Neuronal stem cell (in vitro differentiated cells): ENCODE measurements at regions not wholly inside any gene's neighbourhood (a gene's known extent, or its start where the extent isn't known, plus 50 kb on each side); places are given as distances from the start of the nearest gene placed in this dataset.

Source experiments
- DNase-seq: peaks from one replicate; pipeline ENCODE4 v3.0.0-alpha.2; 2013; ENCODE audit warnings: low spot score
- H2AFZ ChIP-seq: one replicate; pipeline ENCODE4 v1.6.1; 2013; ENCODE audit warnings: mild to moderate bottlenecking, low read length, inconsistent platforms
- H2AK5ac ChIP-seq: 2 replicates; pipeline ENCODE4 v1.6.1; 2013; ENCODE audit warnings: low read depth, mild to moderate bottlenecking, inconsistent platforms, low read length, moderate library complexity, mixed read lengths
- H2BK120ac ChIP-seq: 2 replicates; pipeline ENCODE4 v1.6.1; 2013; ENCODE audit warnings: low read depth, mild to moderate bottlenecking, inconsistent platforms, low read length, moderate library complexity, mixed read lengths
- H2BK12ac ChIP-seq: one replicate; pipeline ENCODE4 v1.6.1; 2013; ENCODE audit warnings: low read length, inconsistent platforms
- H2BK15ac ChIP-seq: 2 replicates; pipeline ENCODE4 v1.6.1; 2013; ENCODE audit warnings: mild to moderate bottlenecking, low read length, inconsistent platforms, mixed read lengths
- H2BK5ac ChIP-seq: one replicate; pipeline ENCODE4 v1.6.1; 2013; ENCODE audit warnings: inconsistent platforms, mild to moderate bottlenecking, low read length, moderate library complexity
- H3K14ac ChIP-seq: one replicate; pipeline ENCODE4 v1.6.1; 2013; ENCODE audit warnings: low read length, inconsistent platforms
- H3K18ac ChIP-seq: 2 replicates; pipeline ENCODE4 v1.6.1; 2013; ENCODE audit warnings: low read length, inconsistent platforms
- H3K23ac ChIP-seq: 2 replicates; pipeline ENCODE4 v1.6.1; 2013; ENCODE audit warnings: low read depth, mild to moderate bottlenecking, mixed read lengths, low read length, inconsistent platforms; ENCODE audit not compliant: poor library complexity
- H3K27ac ChIP-seq: replicated peaks from 3 replicates; pipeline ENCODE4 v1.5.1; 2013; ENCODE audit warnings: low read length, inconsistent platforms
- H3K27me3 ChIP-seq, 3 experiments: 2 replicates each; pipeline ENCODE4 v1.6.1; 2013; ENCODE audit warnings: low read length in 3 of 3, mild to moderate bottlenecking in 2 of 3, inconsistent platforms in 1 of 3, low read depth in 1 of 3, mixed read lengths in 1 of 3, moderate library complexity in 1 of 3; ENCODE audit not compliant: control insufficient read depth in 3 of 3, insufficient read depth in 3 of 3
- H3K36me3 ChIP-seq, 2 donors: replicated peaks in 1 of 2; 2 replicates each; pipeline ENCODE4 v1.6.1; 2013; ENCODE audit warnings: low read length in 2 of 2; ENCODE audit not compliant: control insufficient read depth in 2 of 2, insufficient read depth in 2 of 2
- H3K4ac ChIP-seq: 2 replicates; pipeline ENCODE4 v1.6.1; 2013; ENCODE audit warnings: inconsistent platforms, mild to moderate bottlenecking, low read length, moderate library complexity
- H3K4me1 ChIP-seq, 2 donors: 1 replicate in 1 of 2; 2 replicates in 1 of 2; pipeline ENCODE4 v1.6.1; 2013; ENCODE audit warnings: low read length in 2 of 2, low read depth in 1 of 2; ENCODE audit not compliant: control insufficient read depth in 2 of 2, insufficient read depth in 1 of 2
- H3K4me2 ChIP-seq: one replicate; pipeline ENCODE4 v1.6.1; 2013; ENCODE audit warnings: mild to moderate bottlenecking, low read length, inconsistent platforms; ENCODE audit not compliant: insufficient read depth, poor library complexity, severe bottlenecking
- H3K4me3 ChIP-seq, 2 donors: 2 replicates each; pipeline ENCODE4 v1.5.1; 2013; ENCODE audit warnings: low read length in 2 of 2, mild to moderate bottlenecking in 2 of 2, inconsistent platforms in 1 of 2, moderate library complexity in 1 of 2
- H3K79me1 ChIP-seq: one replicate; pipeline ENCODE4 v1.6.1; 2013; ENCODE audit warnings: low read depth, mild to moderate bottlenecking, inconsistent platforms, low read length, moderate library complexity
- H3K9ac ChIP-seq: one replicate; pipeline ENCODE4 v1.6.1; 2013; ENCODE audit warnings: mild to moderate bottlenecking, low read depth, low read length, inconsistent platforms; ENCODE audit not compliant: poor library complexity
- H3K9me3 ChIP-seq, 2 donors: replicated peaks in 1 of 2; 2 replicates each; pipeline versions ENCODE3 to v1.6.1; 2013; ENCODE audit warnings: low read length in 2 of 2, mild to moderate bottlenecking in 2 of 2, inconsistent platforms in 1 of 2, low read depth in 1 of 2, mixed read lengths in 1 of 2, moderate library complexity in 1 of 2; ENCODE audit not compliant: control insufficient read depth in 2 of 2, insufficient read depth in 1 of 2
- H4K8ac ChIP-seq: one replicate; pipeline ENCODE4 v1.6.1; 2013; ENCODE audit warnings: low read depth, mild to moderate bottlenecking, inconsistent platforms, low read length, moderate library complexity
- H4K91ac ChIP-seq: one replicate; pipeline ENCODE4 v1.6.1; 2013; ENCODE audit warnings: low read length, low read depth, mild to moderate bottlenecking, inconsistent platforms; ENCODE audit not compliant: poor library complexity
- WGBS, 2 donors: extraction: QIAGEN DNeasy Blood & Tissue Kit; methylation state at CpG; one replicate each; pipeline ENCODE4 v1.1.7; 2013; ENCODE audit warnings: missing lambda C conversion rate in 2 of 2, mixed read lengths in 1 of 2; ENCODE audit not compliant: insufficient read length in 2 of 2, insufficient replicate concordance in 1 of 2; ENCODE audit errors: extremely low coverage in 2 of 2; 5-methylcytosine and 5-hydroxymethylcytosine counted together

- H3K23ac ChIP-seq = no peak overlapping the region
These were observed 484.9 kb upstream of the MAN1A1 start for GRCh38 chr6:119834418-119834817.

GRCh38 chr6:119832411-119832810 lies 482.9 kb upstream of the MAN1A1 start:
- H3K4me2 ChIP-seq = no peak overlapping the region
- no peaks in the 10 kb centered on the region for H3K36me3 ChIP-seq
- H3K14ac ChIP-seq = no peak overlapping the region
- no CpG with 5 or more reads among the region's 1 CpG for WGBS, 2 donors
- no peaks in the 10 kb centered on the region for H3K79me1 ChIP-seq
- no peak overlapping the region for H3K4me3 ChIP-seq
- no peaks in the 10 kb centered on the region for H3K27me3 ChIP-seq
- H4K8ac ChIP-seq = no peak overlapping the region
- no peak overlapping the region for H3K27ac ChIP-seq
- no peaks in the 10 kb centered on the region for H3K9me3 ChIP-seq
- no peak for DNase-seq
- peaks cover 0 to 4% of the 10 kb centered on the region in 2 donors for H3K4me1 ChIP-seq
- H2AFZ ChIP-seq = no peak overlapping the region
- H2BK12ac ChIP-seq = no peak overlapping the region
- H2BK15ac ChIP-seq = no peak overlapping the region
- no peak overlapping the region for H3K9ac ChIP-seq
- no peak overlapping the region for H3K4ac ChIP-seq
- H2BK5ac ChIP-seq = no peak overlapping the region
- H2BK120ac ChIP-seq = no peak overlapping the region
- no peak overlapping the region for H2AK5ac ChIP-seq
- H3K18ac ChIP-seq = no peak overlapping the region
- no peak overlapping the region for H4K91ac ChIP-seq
- H3K23ac ChIP-seq = no peak overlapping the region

More at GRCh38 chr6:119834418-119834817, 484.9 kb upstream of the MAN1A1 start:
- Histone ChIP-seq H4K91ac (no peak overlapping the region), H2AK5ac (no peak overlapping the region), H3K4ac (no peak overlapping the region), H3K4me1 (peaks cover 0 to 4% of the 10 kb centered on the region in 2 donors), H3K36me3 (no peaks in the 10 kb centered on the region), H2BK120ac (no peak overlapping the region), H3K79me1 (no peaks in the 10 kb centered on the region), H2BK15ac (no peak overlapping the region), H4K8ac (no peak overlapping the region), H3K9ac (no peak overlapping the region), H3K4me3 (no peak overlapping the region), H2AFZ (no peak overlapping the region), H3K4me2 (no peak overlapping the region), H3K27me3 (no peaks in the 10 kb centered on the region), H3K27ac (no peak overlapping the region), H2BK12ac (no peak overlapping the region), H3K18ac (no peak overlapping the region), H3K14ac (no peak overlapping the region), H3K9me3 (no peaks in the 10 kb centered on the region), H2BK5ac (no peak overlapping the region)
- DNase-seq = no peak

GRCh38 chr6:119830494-119831295 lies 481.1 kb upstream of the MAN1A1 start:
- H3K23ac ChIP-seq = no peak overlapping the region
- no peak overlapping the region for H3K27ac ChIP-seq
- no peak overlapping the region for H4K91ac ChIP-seq
- WGBS, 2 donors = no CpG with 5 or more reads among the region's 5 CpGs
- H3K36me3 ChIP-seq = no peaks in the 10 kb centered on the region
- H2BK12ac ChIP-seq = no peak overlapping the region
- H3K79me1 ChIP-seq = no peaks in the 10 kb centered on the region
- peak overlapping the region; percentile 18 for H3K18ac ChIP-seq
- no peak overlapping the region for H3K14ac ChIP-seq
- no peak overlapping the region for H2AFZ ChIP-seq
- H2BK120ac ChIP-seq = no peak overlapping the region
- H3K4me1 ChIP-seq = peaks cover 0 to 4% of the 10 kb centered on the region in 2 donors
- no peaks in the 10 kb centered on the region for H3K9me3 ChIP-seq
- no peak for DNase-seq
- H3K9ac ChIP-seq = no peak overlapping the region
- H3K27me3 ChIP-seq = no peaks in the 10 kb centered on the region
- no peak overlapping the region for H3K4me2 ChIP-seq
- no peak overlapping the region for H2AK5ac ChIP-seq
- no peak overlapping the region for H3K4ac ChIP-seq
- H2BK15ac ChIP-seq = no peak overlapping the region
- no peak overlapping the region for H2BK5ac ChIP-seq
- no peak overlapping the region for H3K4me3 ChIP-seq
- H4K8ac ChIP-seq = no peak overlapping the region

GRCh38 chr6:119830069-119830468 lies 480.5 kb upstream of the MAN1A1 start:
- Histone ChIP-seq H3K4ac (no peak overlapping the region), H3K4me1 (peaks cover 0 to 4% of the 10 kb centered on the region in 2 donors), H3K9me3 (no peaks in the 10 kb centered on the region), H2AFZ (no peak overlapping the region), H3K9ac (no peak overlapping the region), H3K27me3 (no peaks in the 10 kb centered on the region), H3K23ac (no peak overlapping the region), H3K4me2 (no peak overlapping the region), H2AK5ac (no peak overlapping the region), H2BK120ac (no peak overlapping the region), H3K4me3 (no peak overlapping the region), H3K36me3 (no peaks in the 10 kb centered on the region), H3K14ac (no peak overlapping the region), H2BK5ac (no peak overlapping the region), H2BK15ac (no peak overlapping the region), H4K8ac (no peak overlapping the region), H3K27ac (no peak overlapping the region), H3K79me1 (no peaks in the 10 kb centered on the region), H2BK12ac (no peak overlapping the region), H4K91ac (no peak overlapping the region), H3K18ac (no peak overlapping the region)
- DNase-seq = no peak
- WGBS, 2 donors = no CpG with 5 or more reads among the region's 1 CpG
